HG02943 (cell line): ENCODE measurements at regions not wholly inside any gene's neighbourhood (a gene's known extent, or its start where the extent isn't known, plus 50 kb on each side); places are given as distances from the start of the nearest gene placed in this dataset.

Source experiments
- ATAC-seq: cut with Tn5 transposase; IDR thresholded peaks from one replicate; pipeline ENCODE4 v1.9.1; 2021; ENCODE audit warnings: mild to moderate bottlenecking, low read depth, moderate library complexity; ENCODE audit not compliant: unreplicated experiment

DNA sequence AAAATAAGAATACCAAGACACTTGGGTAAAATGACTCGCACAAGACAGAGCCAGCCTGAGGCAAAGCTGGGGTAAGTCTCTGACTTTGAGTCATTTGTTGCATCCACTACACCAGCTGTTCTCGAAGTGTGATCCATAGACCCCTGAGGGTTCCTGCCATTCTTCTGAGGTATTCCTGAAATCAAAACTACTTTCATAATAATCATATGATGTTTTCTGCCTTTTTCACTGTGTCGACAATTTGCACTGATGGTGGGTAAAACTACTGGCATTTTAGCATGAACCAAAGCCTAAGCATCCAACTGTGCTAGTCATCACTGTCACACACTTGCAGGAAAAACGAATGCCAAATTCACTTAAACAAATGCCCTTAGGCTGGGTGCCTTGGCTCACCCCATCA is 135.5 kb upstream of the FUT8 start:
- no peak for ATAC-seq

DNA sequence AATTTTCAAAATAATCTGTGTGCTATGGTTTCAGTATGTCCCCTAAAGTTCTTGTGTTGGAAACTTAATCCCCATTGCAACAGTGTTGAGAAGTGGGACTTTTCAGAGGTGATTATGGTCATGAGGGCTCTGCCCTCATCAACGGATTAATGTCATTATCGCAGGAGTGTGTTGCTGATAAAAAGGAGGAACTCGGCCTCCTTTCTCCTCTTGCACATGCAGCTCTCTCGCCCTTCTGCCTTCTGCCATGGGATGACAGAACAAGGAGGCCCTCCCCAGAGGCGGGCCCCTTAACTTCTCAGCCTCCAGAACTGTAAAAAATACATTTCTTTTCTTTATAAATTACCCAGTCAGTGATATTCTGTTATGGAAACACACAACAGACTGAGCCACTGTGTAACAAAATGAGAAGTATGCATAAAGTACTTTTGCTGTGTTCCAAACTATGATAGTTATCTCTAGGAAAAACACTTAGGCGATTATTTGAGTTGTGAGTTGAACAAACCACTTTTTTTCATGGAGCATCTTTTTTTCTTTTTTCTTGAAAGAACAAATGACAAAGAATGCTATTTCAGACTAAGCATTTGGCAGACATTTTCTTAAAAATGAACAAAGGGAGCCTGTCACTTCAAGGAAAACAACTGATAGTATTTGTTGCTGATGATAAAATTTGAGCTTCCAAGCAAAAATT is 134.8 kb upstream of the FUT8 start:
- ATAC-seq, result no peak

DNA sequence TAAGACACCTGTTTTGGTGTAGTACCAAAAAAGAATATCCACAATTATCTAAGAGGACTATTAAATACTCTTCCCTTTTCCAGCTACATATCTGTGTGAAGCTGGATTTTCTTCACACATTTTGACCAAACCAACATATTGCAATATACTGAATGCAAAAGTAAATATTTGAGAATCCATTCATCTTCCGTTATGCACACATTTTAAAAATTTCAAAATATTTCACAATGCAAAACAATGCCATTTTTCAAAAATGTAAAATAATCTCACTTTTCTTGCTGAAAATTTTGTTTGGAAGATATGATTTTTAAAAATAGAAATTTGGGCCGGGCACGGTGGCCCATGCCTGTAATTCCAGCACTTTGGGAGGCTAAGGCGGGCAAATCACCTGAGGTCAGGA is 133.9 kb upstream of the FUT8 start:
- no peak for ATAC-seq

DNA sequence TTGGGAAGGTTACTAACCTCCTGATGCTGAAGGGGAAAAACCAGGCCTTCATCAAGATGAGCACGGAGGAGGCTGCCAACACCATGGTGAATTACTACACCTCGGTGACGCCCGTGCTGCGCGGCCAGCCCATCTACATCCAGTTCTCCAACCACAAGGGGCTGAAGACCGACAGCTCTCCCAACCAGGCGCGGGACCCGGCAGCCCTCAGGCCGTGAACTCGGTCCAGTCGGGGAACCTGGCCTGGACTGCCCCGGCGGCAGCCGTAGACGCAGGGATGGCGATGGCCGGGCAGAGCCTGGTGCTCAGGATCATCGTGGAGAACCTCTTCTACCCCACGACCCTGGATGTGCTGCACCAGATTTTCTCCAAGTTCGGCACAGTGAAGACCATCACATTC is 133.0 kb upstream of the FUT8 start:
- ATAC-seq, result no peak

DNA sequence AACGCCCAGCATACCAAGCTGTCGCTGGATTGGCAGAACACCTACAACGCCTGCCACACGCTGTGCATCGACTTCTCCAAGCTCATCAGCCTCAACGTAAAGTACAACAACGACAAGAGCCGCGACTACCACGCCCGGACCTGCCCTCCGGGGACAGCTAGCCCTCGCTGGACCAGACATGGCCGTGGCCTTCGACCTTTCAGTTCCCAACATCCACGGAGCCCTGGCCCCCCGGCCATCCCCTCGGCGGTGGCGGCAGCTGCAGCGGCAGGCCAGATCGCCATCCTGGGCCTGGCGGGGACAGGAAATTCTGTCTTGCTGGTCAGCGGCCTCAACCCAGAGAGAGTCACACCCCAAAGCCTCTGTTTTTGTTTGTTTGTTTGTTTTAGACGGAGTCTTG is 132.6 kb upstream of the FUT8 start:
- ATAC-seq, result no peak

DNA sequence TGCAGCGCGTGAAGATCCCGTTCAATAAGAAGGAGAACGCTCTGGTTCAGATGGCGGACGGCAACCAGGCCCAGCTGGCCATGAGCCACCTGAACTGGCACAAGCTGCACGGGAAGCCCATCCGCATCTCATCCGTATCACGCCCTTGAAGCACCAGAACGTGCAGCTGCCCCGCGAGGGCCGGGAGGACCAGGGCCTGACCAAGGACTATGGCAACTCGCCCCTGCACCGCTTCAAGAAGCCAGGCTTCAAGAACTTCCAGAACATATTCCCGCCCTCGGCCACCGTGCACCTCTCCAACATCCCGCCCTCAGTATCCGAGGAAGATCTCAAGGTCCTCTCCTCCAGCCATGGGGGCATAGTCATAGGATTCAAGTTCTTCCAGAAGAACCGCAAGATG is 131.9 kb upstream of the FUT8 start:
- no peak for ATAC-seq

DNA sequence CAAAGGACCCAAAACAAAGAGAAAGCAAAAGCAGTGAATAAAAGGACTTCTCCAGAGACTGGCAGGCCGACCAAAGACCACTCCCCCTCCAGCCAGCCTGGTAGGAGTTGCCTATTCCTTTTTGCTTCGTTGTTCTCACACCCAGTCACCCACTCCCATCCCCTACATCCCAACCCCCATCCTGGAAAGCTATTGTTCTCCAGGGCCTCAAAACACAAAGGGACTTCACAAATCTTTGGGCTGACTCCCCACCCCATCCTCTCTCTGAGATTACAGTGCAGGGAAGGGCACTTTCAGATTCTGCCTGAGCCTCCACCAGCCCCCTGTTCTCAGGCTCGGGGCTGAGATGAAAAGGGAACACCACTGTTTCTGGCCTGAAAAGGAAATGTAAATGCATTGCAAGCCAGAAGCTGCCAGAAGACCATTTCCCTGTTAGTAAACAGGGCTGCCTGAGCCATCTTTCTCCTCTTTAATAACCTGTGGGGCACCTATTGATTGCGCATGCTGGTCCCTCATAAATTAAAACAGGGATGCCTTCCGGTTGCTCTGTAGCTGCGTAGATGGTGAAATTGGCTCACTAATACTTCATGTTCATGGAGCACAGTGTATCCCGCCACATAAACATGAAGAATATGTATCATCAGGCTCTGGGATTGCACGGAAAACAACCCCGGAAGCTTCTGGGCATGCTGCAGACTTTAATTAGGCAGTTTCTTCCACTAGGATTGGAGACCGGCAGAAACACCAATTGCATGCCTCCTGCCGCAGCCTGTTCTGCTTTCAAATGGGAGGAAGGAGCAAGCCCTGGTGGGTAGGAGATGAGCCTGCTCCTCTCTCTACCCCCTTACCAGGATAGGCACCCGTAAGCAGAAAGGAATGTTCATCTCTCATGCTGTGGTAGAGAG is 130.3 kb upstream of the FUT8 start:
- no peak for ATAC-seq

DNA sequence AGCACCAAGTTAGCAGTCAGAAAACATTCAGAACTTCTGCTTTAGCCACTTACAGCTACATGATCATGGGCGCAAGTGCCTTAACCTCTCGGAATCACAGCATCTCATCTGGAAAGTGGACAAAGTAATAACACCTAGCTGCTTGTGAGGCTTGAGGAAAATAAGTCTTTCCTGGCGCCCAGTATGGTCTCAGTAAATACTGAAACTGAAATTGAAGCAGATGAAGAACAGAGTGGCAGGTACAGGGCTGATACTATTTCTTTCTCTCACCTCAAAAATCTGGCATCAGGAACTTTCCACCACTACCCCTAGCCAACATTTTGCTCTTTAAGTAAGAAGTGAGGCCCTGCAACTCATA is 129.7 kb upstream of the FUT8 start:
- no peak for ATAC-seq

DNA sequence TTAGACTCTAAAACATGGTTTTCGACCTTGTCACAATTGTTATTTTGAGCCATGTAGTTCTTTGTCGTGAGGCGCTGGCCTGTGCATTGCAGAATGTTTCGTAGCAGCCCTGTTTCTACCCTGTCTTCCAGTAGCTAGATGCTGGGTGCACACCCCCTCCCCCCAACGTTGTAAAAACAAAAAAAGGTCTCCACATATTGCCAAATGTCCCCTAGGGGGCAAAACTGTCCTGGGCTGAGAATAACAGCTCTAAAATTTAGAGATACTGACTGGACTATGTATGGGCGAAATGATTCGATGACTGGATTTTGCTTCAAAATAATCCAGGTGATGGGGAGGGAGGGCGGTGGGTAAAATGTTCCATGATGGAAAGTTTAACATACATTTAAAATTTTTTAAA is 126.1 kb upstream of the FUT8 start:
- no peak for ATAC-seq

DNA sequence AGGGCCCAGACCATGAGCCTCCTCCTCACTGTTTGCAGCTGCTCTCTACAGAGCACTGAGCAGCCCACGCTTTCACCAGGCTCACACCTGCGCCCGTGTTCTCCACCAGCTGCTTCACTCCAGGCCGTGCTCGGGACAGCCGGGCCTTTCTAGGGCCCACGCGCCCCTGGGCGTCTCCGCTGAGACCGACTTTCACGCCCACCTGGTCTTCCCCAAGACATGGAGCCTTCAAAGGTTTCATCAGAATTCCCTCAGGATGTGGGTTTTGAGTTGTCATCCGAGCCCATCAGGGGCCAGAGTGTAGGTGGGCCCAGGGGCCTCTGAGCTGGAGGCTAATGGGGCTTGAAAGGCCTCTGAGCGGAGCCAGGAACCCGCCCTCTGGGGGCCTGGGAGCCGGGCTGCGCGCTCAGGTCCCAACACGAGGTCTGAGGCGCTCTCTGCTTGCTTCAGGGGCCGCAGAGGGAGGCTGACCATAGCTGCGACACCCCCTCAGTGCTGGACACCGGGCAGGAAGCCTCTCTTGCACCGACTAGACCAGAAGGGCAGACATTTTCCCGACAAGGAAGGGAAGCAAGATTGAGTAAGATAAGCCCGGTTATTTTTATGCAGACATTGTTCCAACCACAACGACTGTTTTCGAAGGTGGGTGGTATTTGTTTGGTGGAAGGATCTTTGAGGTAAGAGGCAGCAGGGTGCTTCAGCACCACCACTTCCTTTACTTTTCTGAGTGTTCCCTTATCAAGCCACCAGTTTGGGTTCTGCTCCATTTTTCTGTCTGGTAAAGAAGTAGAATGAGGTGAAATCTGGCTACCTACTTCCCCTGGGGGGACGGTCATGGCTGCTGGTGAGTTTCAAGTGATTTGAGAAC is 125.0 kb upstream of the FUT8 start:
- peak; percentile 52 for ATAC-seq

DNA sequence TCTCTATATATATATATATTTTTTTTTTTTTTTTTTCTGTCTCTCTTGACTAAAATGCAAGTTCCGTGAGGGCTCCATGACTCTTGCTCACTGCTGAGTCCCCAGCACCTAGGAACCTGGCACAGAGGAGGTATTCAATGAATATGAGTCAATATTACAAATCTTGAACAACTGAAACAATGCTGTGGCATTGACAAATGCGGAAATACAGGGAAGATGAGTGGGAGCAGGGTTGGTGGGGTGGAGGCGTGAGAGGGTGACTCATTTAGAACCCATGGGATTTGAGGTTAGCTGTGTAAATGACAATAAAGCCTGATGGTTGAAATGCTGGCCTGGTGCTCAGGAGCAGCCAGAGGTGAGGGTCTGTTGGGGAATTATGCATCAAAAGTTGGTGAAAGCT is 121.7 kb upstream of the FUT8 start:
- ATAC-seq, result no peak

DNA sequence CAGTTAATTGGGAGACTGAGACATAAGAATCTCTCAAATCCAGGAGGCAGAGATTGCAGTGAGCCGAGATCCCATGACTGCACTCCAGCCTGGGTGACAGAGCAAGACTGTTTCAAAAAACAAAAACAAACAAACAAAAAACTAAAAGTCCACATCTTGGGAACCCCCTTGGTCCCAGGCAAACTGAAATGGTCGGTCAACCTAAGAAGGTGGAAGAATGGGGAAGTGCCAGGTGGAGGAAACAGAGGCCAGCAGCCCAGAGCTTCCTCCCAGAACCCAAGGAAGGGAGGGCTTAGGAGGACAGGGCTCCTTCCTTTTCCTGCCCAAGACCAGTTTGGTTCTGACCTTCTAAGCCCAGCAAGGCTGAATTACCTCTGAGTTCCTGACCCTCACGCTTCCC is 121.0 kb upstream of the FUT8 start:
- ATAC-seq, result no peak

DNA sequence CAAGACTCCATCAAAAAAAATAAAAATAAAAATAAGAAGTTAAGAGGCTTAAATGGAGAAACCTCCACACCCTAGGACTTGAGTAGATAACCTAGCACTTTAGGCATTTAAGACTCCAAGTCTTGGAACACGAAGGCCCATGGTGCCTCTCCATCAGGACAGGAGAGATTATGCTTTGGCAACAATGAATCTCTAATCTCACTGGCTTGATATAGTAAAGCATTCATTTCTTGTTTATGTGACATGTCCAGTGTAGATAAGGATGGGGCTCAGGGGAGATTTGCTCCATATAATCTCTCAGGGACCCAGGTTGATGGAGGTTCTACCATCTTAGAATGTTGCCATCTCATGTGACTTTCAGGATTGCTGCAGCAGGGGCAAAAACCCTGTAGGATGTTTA is 117.7 kb upstream of the FUT8 start:
- ATAC-seq, result no peak

DNA sequence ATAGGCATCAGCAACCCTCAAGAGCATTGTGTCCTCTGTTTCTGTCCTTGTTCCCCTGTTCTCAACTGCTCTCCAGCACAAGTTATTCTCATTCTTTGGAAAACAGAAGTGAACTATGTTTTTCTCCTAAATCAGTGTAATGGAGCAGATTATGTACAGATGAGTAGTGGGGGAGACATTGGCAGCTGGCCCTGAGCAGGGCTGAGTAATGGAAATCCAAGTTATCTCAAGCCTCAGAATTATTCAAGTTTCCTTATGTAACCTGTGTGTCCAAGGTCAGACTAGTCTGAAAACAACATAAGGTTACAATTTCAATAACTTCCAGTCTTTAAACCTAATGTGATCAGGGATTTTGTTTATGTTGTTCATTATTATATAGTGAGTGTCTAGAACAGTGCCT is 116.1 kb upstream of the FUT8 start:
- no peak for ATAC-seq

DNA sequence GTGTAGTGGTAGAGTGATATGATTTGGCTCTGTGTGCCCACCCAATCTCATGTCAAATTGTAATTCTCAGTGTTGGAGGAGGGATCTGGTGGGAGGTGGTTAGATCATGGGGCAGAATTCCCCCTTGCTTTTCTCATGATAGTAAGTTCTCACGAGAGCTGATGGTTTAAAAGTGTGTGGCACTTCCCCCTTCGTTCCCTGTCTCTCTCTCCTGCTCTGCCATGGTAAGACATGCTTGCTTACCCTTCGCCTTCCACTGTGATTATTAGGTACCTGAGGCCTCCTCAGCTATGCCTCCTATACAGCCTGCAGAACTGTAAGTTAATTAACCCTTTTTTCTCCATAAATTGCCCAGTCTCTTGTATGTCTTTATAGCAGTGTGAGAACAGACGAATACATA is 115.7 kb upstream of the FUT8 start:
- ATAC-seq, result no peak

DNA sequence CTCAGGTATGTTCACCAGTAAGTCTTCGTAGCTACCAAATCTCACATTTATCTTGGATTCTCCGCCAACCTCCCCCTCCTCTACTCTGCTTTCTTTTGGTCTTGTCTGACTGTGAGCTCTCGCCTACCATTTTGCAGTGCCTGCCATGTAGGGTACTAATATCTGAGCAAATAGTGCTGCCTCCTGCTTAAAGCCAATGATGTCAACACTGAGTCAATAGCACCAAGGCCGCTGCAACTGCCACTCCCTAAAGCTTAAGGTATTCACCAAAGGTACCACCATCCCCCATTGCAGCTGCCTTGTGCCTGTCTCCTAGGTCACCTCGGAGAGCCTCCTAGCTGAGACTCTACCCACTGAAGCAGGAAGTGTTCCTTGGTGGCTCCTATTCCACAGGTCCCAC is 114.8 kb upstream of the FUT8 start:
- ATAC-seq, result no peak

DNA sequence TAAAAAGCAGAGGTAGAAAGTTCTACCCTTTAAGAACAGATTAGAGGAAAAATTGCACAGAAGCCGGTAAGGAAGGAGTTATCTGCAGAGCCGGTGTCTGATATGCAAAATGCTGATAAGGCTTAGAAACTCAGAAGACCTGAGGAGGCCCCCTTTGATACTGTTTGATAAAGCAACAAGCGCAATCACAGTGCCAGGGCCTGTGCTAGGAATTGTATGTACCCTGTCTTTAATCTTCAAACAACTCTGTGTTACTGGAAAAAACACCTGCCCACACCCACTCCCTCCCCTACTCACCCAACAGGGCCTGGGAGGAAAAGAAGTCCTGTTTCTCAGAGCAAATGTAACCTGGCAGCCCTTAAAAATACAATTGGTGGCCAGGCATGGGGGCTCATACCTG is 112.7 kb upstream of the FUT8 start:
- no peak for ATAC-seq

DNA sequence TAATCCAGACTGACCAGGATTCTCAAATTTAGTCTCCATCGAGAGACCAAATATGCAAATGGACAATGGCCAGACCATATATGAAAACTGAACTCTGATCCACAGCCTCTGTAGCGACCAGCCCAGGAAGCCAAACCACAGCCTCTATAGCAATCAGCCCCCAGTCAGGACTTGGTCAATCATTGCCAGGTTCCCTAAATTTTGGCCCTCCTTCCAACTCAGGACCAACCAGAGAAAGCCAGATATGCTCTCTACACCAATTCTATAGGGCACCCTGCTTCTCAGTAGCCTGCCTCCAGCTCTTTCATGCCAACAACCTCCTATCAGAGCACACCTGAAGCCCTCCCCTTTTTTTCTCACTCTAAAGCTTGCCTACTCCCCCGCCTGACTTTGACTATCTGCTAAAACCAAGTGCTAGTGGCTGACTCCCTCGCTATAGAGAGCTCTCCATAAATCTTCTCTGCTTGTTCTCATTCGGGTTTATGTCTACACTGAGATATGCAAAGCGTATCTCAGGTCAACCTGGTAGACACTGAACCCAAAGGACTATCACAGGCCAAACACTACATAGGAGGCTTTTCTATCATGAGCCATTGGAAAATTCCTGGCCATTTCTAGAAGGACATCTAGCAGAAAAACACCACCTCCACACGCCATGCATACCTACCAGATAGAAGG is 110.5 kb upstream of the FUT8 start:
- ATAC-seq, result peak; percentile 72

DNA sequence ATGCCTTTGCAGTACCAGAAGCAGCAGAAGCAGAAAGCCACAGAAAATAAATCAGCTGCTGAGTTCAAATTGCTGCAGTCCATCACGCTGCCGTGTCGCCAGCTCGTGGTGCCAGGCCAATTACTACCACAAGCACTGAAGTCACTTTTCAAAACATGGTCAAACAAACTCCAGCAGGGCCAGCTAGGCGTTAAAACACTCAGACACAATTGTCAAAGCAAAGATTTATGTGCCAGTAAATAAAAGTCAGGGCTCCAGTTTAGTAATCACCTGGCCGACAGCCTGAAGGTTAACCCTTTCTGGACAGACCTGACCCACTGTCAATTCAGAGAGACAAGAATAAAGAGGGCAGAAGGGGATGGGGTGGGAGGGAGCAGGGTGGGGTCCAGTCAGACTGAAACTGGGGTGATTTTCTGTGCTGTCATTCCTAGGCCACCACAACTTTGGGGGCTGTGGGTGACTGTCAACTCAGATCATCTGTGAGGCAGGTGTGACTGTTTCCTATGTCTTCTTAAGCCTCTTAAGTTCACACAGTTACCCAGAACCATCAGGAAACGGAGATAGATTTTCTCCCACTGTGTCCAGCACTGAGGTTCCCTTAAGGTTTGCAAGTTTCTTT is 109.8 kb upstream of the FUT8 start:
- peak; percentile 44 for ATAC-seq

DNA sequence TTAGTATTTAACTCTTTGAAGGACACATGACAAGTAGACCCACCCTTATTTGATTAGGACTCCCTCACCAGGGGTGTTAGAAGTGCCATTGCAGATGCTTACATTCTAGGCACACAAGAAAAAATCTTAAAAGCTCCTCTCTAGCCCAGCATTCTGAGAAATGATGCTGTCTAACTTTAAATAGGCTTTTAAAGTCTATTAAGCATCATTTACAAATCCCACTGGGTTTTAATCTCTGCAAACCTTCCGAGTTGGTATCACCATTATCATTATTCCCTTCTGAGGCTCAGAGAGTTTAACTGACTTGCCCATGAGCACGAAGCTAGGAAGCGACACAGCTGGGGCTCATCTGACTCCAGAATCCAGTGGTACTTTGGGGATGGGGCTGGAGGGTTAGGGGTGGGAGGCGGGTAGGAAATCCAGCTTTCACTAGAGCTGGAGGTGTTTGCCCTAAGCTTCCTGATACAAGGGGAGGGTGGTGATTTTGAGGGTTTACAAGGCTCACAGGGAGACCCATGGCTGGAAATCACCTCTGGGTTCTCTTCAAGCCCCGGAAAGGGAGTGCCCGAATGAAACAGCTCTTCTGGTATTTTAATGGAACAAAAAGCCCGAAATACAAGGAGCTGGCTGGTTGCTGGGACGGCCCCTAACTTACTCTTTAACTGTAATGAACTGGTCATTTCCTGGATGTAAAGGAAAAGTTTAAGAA is 109.2 kb upstream of the FUT8 start:
- ATAC-seq, result no peak
